CD14-positive monocyte (primary cell): ENCODE measurements at regions not wholly inside any gene's neighbourhood (a gene's known extent, or its start where the extent isn't known, plus 50 kb on each side); places are given as distances from the start of the nearest gene placed in this dataset.

Experiments
- DNase-seq, 3 donors: peaks; one replicate each; pipeline ENCODE4 v3.0.0-alpha.2; 2011 to 2022
- H2AFZ ChIP-seq: 2 replicates; pipeline ENCODE4 v1.6.0; 2012; ENCODE audit warnings: mild to moderate bottlenecking, low read depth, low read length, inconsistent platforms; ENCODE audit not compliant: insufficient read depth, poor library complexity, severe bottlenecking
- H3K27ac ChIP-seq, 2 donors: 1 replicate in 1 of 2; 2 replicates in 1 of 2; pipeline ENCODE4 v1.5.1; 2012 to 2013; ENCODE audit warnings: low read length in 2 of 2, control low read depth in 1 of 2, inconsistent platforms in 1 of 2, low read depth in 1 of 2, mild to moderate bottlenecking in 1 of 2
- H3K27me3 ChIP-seq, 2 donors: one replicate each; pipeline versions ENCODE4 v1.6.0 to v1.6.1; 2011 to 2013; ENCODE audit warnings: low read length in 2 of 2; ENCODE audit not compliant: control insufficient read depth in 2 of 2, insufficient read depth in 2 of 2
- H3K36me3 ChIP-seq, 2 donors: replicated peaks in 1 of 2; 1 replicate in 1 of 2; 2 replicates in 1 of 2; pipeline versions ENCODE4 v1.5.1 to v1.6.1; 2012 to 2013; ENCODE audit warnings: low read length in 2 of 2, control low read depth in 1 of 2, inconsistent platforms in 1 of 2, mild to moderate bottlenecking in 1 of 2; ENCODE audit not compliant: insufficient read depth in 2 of 2, control insufficient read depth in 1 of 2
- H3K4me1 ChIP-seq, 2 donors: 1 replicate in 1 of 2; 2 replicates in 1 of 2; pipeline versions ENCODE4 v1.5.1 to v1.6.1; 2012 to 2013; ENCODE audit warnings: low read length in 2 of 2, control low read depth in 1 of 2, inconsistent platforms in 1 of 2, mild to moderate bottlenecking in 1 of 2, moderate library complexity in 1 of 2; ENCODE audit not compliant: insufficient read depth in 2 of 2, control insufficient read depth in 1 of 2
- H3K4me2 ChIP-seq: replicated peaks from 2 replicates; pipeline ENCODE3; 2012; ENCODE audit warnings: low read length, moderate library complexity, mild to moderate bottlenecking; ENCODE audit not compliant: poor library complexity, severe bottlenecking; ENCODE audit errors: extremely low read depth
- H3K4me3 ChIP-seq, 3 experiments: fragments of 200-600 bp in 1 of 3; sonication (generic) in 1 of 3; replicated peaks in 1 of 3; 1 replicate in 2 of 3; 2 replicates in 1 of 3; pipeline ENCODE4 v1.5.1; 2011 to 2013; ENCODE audit warnings: low read length in 3 of 3, mild to moderate bottlenecking in 3 of 3, control low read depth in 2 of 3, low read depth in 2 of 3, inconsistent platforms in 1 of 3, moderate library complexity in 1 of 3
- H3K79me2 ChIP-seq: 2 replicates; pipeline ENCODE4 v1.6.0; 2012; ENCODE audit warnings: mild to moderate bottlenecking, control low read depth, inconsistent platforms, low read length, moderate library complexity; ENCODE audit not compliant: insufficient read depth
- H3K9ac ChIP-seq: 2 replicates; pipeline ENCODE4 v1.6.0; 2017; ENCODE audit warnings: low read length, mild to moderate bottlenecking; ENCODE audit not compliant: insufficient read depth, poor library complexity, severe bottlenecking
- H3K9me3 ChIP-seq, 2 donors: replicated peaks in 1 of 2; 1 replicate in 1 of 2; 2 replicates in 1 of 2; pipeline versions ENCODE4 v1.5.1 to v1.6.1; 2012 to 2013; ENCODE audit warnings: low read length in 2 of 2, control low read depth in 1 of 2; ENCODE audit not compliant: control insufficient read depth in 1 of 2, insufficient read depth in 1 of 2
- H4K20me1 ChIP-seq: 2 replicates; pipeline ENCODE4 v1.6.0; 2012; ENCODE audit warnings: mild to moderate bottlenecking, low read length, control low read depth, moderate library complexity; ENCODE audit not compliant: insufficient read depth
- H3K27ac Mint-ChIP-seq, 7 donors: one replicate each; pipeline ENCODE4 v1.8.0; 2020; ENCODE audit warnings: mild to moderate bottlenecking in 7 of 7, mixed read lengths in 7 of 7, moderate library complexity in 6 of 7, inconsistent platforms in 2 of 7
- H3K27me3 Mint-ChIP-seq, 3 donors: one replicate each; pipeline ENCODE4 v1.8.0; 2021 to 2022; ENCODE audit warnings: low read depth in 3 of 3, mild to moderate bottlenecking in 3 of 3, mixed read lengths in 3 of 3, moderate library complexity in 3 of 3, inconsistent platforms in 1 of 3
- H3K36me3 Mint-ChIP-seq, 2 donors: one replicate each; pipeline ENCODE4 v1.8.0; 2020; ENCODE audit warnings: mixed read lengths in 2 of 2, inconsistent platforms in 1 of 2, mild to moderate bottlenecking in 1 of 2
- H3K4me1 Mint-ChIP-seq: one replicate; pipeline ENCODE4 v1.8.0; 2020; ENCODE audit warnings: mild to moderate bottlenecking, mixed read lengths
- H3K4me3 Mint-ChIP-seq, 2 donors: one replicate each; pipeline ENCODE4 v1.8.0; 2020; ENCODE audit warnings: mild to moderate bottlenecking in 2 of 2, mixed read lengths in 2 of 2, moderate library complexity in 1 of 2
- H3K9me3 Mint-ChIP-seq, 7 donors: one replicate each; pipeline ENCODE4 v1.8.0; 2020 to 2022; ENCODE audit warnings: mixed read lengths in 7 of 7, mild to moderate bottlenecking in 6 of 7, moderate library complexity in 6 of 7, inconsistent platforms in 2 of 7
- WGBS: methylation state at CpG from one replicate; pipeline ENCODE4 v1.1.5; 2013; ENCODE audit warnings: missing lambda C conversion rate; ENCODE audit not compliant: insufficient coverage; 5-methylcytosine and 5-hydroxymethylcytosine counted together
- intact Hi-C, 2 donors: fragments of 100-400 bp; cut with micrococcal nuclease; formaldehyde crosslinking; loops; one replicate each; pipeline versions ENCODE4 v1.15.0 to v1.15.1; 2023
- TF ChIP-seq, protein P1 (sequence below): fragments of 200-600 bp; IDR thresholded peaks from one replicate; pipeline ENCODE4 v1.8.0; 2022; ENCODE audit warnings: antibody characterized with exemption, mild to moderate bottlenecking

DNA sequence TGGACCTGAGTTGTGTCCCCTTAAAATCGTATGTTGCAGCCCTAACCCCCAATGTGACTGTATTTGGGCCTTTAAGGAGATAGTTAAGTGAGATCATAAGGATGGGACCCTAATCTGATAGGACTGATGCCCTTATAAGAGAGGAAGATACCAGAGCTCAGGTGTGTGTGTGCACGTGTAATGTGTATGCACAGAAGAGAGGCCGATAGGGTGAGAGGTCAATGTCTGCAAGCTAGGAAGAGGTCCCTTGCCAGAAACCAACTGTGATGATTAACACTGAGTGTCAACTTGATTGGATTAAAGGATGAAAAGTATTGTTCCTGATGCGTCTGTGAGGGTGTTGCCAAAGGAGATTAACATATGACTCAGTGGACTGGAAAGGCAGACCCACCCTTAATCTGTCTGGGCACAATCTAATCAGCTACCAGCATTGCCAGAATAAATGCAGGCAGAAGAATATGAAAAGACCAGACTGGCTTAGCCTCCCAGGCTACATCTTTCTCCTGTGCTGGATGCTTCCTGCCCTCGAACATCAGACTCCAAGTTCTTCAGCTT lies 299.8 kb downstream of the LRFN2 start:
- Histone ChIP-seq H3K4me3 (no peak overlapping the region), H4K20me1 (no peaks in the 10 kb centered on the region), H3K9ac (no peak overlapping the region), H3K4me2 (no peak overlapping the region), H3K27ac (no peak overlapping the region), H3K79me2 (no peaks in the 10 kb centered on the region), H3K27me3 (peaks cover 0 to 4% of the 10 kb centered on the region in 2 donors), H2AFZ (no peak overlapping the region), H3K4me1 (no peaks in the 10 kb centered on the region), H3K9me3 (no peaks in the 10 kb centered on the region), H3K36me3 (no peaks in the 10 kb centered on the region)
- H3K36me3 Mint-ChIP-seq, result no peaks in the 10 kb centered on the region
- H3K9me3 Mint-ChIP-seq, result peaks cover 0 to 2% (median 0%) of the 10 kb centered on the region in 7 donors
- no peak overlapping the region for H3K27ac Mint-ChIP-seq
- H3K4me3 Mint-ChIP-seq, result no peak overlapping the region
- WGBS, result 89% methylated on average over 4 of the region's 5 CpGs
- no peak for DNase-seq
- intact Hi-C loops, result no loop called here
- H3K4me1 Mint-ChIP-seq, result no peaks in the 10 kb centered on the region
- TF ChIP-seq, protein P1, sequence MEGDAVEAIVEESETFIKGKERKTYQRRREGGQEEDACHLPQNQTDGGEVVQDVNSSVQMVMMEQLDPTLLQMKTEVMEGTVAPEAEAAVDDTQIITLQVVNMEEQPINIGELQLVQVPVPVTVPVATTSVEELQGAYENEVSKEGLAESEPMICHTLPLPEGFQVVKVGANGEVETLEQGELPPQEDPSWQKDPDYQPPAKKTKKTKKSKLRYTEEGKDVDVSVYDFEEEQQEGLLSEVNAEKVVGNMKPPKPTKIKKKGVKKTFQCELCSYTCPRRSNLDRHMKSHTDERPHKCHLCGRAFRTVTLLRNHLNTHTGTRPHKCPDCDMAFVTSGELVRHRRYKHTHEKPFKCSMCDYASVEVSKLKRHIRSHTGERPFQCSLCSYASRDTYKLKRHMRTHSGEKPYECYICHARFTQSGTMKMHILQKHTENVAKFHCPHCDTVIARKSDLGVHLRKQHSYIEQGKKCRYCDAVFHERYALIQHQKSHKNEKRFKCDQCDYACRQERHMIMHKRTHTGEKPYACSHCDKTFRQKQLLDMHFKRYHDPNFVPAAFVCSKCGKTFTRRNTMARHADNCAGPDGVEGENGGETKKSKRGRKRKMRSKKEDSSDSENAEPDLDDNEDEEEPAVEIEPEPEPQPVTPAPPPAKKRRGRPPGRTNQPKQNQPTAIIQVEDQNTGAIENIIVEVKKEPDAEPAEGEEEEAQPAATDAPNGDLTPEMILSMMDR, result no peak
- H3K27me3 Mint-ChIP-seq, result peaks cover 17 to 22% (median 18%) of the 10 kb centered on the region in 3 donors

DNA sequence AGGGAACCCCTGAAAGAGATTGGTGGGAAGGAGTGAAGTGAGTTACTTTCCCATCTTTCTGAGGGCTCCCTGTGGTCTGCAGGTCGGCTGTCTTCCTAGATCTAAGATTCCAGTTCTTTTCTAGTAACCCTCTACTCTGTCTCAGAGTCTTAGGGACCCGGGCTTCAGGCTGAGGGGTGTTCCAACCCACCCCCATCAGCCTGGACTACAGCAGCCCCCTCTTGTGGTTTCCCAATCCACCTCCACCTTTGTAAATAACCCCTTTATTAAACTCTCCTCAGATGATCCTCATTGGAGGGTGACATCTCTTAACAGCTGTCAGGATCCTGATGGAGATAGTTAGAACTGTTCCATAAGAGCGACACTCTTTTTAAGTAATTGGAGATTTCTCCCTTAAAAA lies 300.4 kb downstream of the LRFN2 start:
- no peaks in the 10 kb centered on the region for H3K9me3 ChIP-seq
- H3K9ac ChIP-seq, result no peak overlapping the region
- TF ChIP-seq, protein P1, result no peak
- peaks cover 0 to 4% of the 10 kb centered on the region in 2 donors for H3K27me3 ChIP-seq
- Mint-ChIP-seq H3K36me3 (no peaks in the 10 kb centered on the region), H3K9me3 (peaks cover 0 to 2% (median 0%) of the 10 kb centered on the region in 7 donors), H3K4me3 (no peak overlapping the region), H3K27me3 (peaks cover 17 to 20% (median 18%) of the 10 kb centered on the region in 3 donors), H3K4me1 (no peaks in the 10 kb centered on the region), H3K27ac (no peak overlapping the region)
- H3K36me3 ChIP-seq, result no peaks in the 10 kb centered on the region
- H3K4me1 ChIP-seq, result no peaks in the 10 kb centered on the region
- H4K20me1 ChIP-seq, result no peaks in the 10 kb centered on the region
- H3K4me2 ChIP-seq, result no peak overlapping the region
- H3K27ac ChIP-seq, result no peak overlapping the region
- no peak overlapping the region for H2AFZ ChIP-seq
- intact Hi-C loops, result no loop called here
- no peaks in the 10 kb centered on the region for H3K79me2 ChIP-seq
- no peak for DNase-seq
- H3K4me3 ChIP-seq, result no peak overlapping the region
- no CpG with 5 or more reads among the region's 3 CpGs for WGBS
